IMR-90 (cell line): ENCODE measurements at regions not wholly inside any gene's neighbourhood (a gene's known extent, or its start where the extent isn't known, plus 50 kb on each side); places are given as distances from the start of the nearest gene placed in this dataset.

Experiments used
- ATAC-seq: fragments of 200-7000 bp; cut with Tn5 transposase; 2 replicates; pipeline ENCODE4 v1.9.1; 2020; ENCODE audit warnings: low read depth, mild to moderate bottlenecking, moderate library complexity
- BruUV-seq: library from RNA; stranded (reverse); fragments of 400-500 nt; replicated peaks from 2 replicates; lab custom pipeline; 2021; lab: Mats Ljungman, UMichigan
- CTCF ChIA-PET: fragments of 300-600 bp; formaldehyde crosslinking; extraction: SDS; loops from one replicate; lab custom pipeline; 2021; ENCODE audit warnings: antibody characterized with exemption; lab: Yijun Ruan, JAX
- POLR2A ChIA-PET: fragments of 300-600 bp; sonication (Branson Sonifier 250); formaldehyde crosslinking; loops from one replicate; lab custom pipeline; 2022; ENCODE audit warnings: antibody characterized with exemption; ENCODE audit not compliant: unreplicated experiment; lab: Charles Lee
- DNase-seq: peaks from one replicate; pipeline ENCODE4 v3.0.0; 2013
- H2AFZ ChIP-seq: replicated peaks from 2 replicates; pipeline ENCODE3; 2013; ENCODE audit warnings: low read length, mild to moderate bottlenecking; ENCODE audit not compliant: poor library complexity
- H2AK5ac ChIP-seq: 2 replicates; pipeline ENCODE4 v1.6.1; 2013; ENCODE audit warnings: low read depth, low read length, inconsistent platforms
- H2AK9ac ChIP-seq: replicated peaks from 2 replicates; pipeline ENCODE3; 2013; ENCODE audit warnings: mild to moderate bottlenecking, low read depth, low read length, moderate library complexity; ENCODE audit not compliant: poor library complexity
- H2BK120ac ChIP-seq: 2 replicates; pipeline ENCODE4 v1.6.1; 2013; ENCODE audit warnings: low read depth, low read length, inconsistent platforms
- H2BK15ac ChIP-seq: 3 replicates; pipeline ENCODE4 v1.6.1; 2013; ENCODE audit warnings: low read depth, low read length, inconsistent platforms
- H2BK20ac ChIP-seq: 2 replicates; pipeline ENCODE4 v1.6.1; 2013; ENCODE audit warnings: low read depth, mild to moderate bottlenecking, inconsistent platforms, low read length, moderate library complexity
- H2BK5ac ChIP-seq: 2 replicates; pipeline ENCODE4 v1.6.1; 2013; ENCODE audit warnings: mild to moderate bottlenecking, low read depth, low read length, inconsistent platforms; ENCODE audit not compliant: poor library complexity, severe bottlenecking
- H3K14ac ChIP-seq: replicated peaks from 2 replicates; pipeline ENCODE4 v1.6.1; 2013; ENCODE audit warnings: low read depth, low read length, inconsistent platforms
- H3K18ac ChIP-seq: 2 replicates; pipeline ENCODE4 v1.6.1; 2013; ENCODE audit warnings: low read depth, low read length, control low read depth
- H3K23ac ChIP-seq: 2 replicates; pipeline ENCODE4 v1.6.1; 2013; ENCODE audit warnings: low read depth, low read length, inconsistent platforms
- H3K27ac ChIP-seq: 2 replicates; pipeline ENCODE4 v1.5.1; 2013; ENCODE audit warnings: mild to moderate bottlenecking, control low read depth, low read length; ENCODE audit not compliant: insufficient read depth
- H3K27me3 ChIP-seq: 2 replicates; pipeline ENCODE4 v1.6.1; 2013; ENCODE audit warnings: low read length; ENCODE audit not compliant: control insufficient read depth, insufficient read depth
- H3K36me3 ChIP-seq: 2 replicates; pipeline ENCODE4 v1.6.1; 2013; ENCODE audit warnings: low read length, mixed read lengths; ENCODE audit not compliant: control insufficient read depth, insufficient read depth
- H3K4ac ChIP-seq: 2 replicates; pipeline ENCODE4 v1.6.1; 2013; ENCODE audit warnings: low read depth, low read length, inconsistent platforms
- H3K4me1 ChIP-seq: 2 replicates; pipeline ENCODE4 v1.6.1; 2013; ENCODE audit warnings: low read length, mixed read lengths; ENCODE audit not compliant: control insufficient read depth, insufficient read depth
- H3K4me2 ChIP-seq: 2 replicates; pipeline ENCODE4 v1.6.1; 2013; ENCODE audit warnings: low read depth, mild to moderate bottlenecking, control low read depth, low read length, moderate library complexity
- H3K4me3 ChIP-seq: 2 replicates; pipeline ENCODE4 v1.5.1; 2013; ENCODE audit warnings: low read depth, mild to moderate bottlenecking, control low read depth, low read length, moderate library complexity; ENCODE audit not compliant: insufficient read depth
- H3K56ac ChIP-seq: 2 replicates; pipeline ENCODE4 v1.6.1; 2013; ENCODE audit warnings: low read length, inconsistent platforms; ENCODE audit not compliant: insufficient read depth; ENCODE audit errors: extremely low read depth
- H3K79me1 ChIP-seq, 2 experiments: 2 replicates each; pipeline ENCODE4 v1.6.1; 2013; ENCODE audit warnings: low read length in 2 of 2, inconsistent platforms in 1 of 2, low read depth in 1 of 2
- H3K9ac ChIP-seq: 2 replicates; pipeline ENCODE4 v1.6.1; 2013; ENCODE audit warnings: low read depth, low read length, control low read depth
- H3K9me1 ChIP-seq: 2 replicates; pipeline ENCODE4 v1.6.1; 2013; ENCODE audit warnings: low read length, inconsistent platforms; ENCODE audit not compliant: insufficient read depth
- H3K9me3 ChIP-seq: 2 replicates; pipeline ENCODE4 v1.6.1; 2013; ENCODE audit warnings: low read length; ENCODE audit not compliant: control insufficient read depth, insufficient read depth
- H4K20me1 ChIP-seq: 2 replicates; pipeline ENCODE4 v1.6.1; 2013; ENCODE audit warnings: low read length, inconsistent platforms; ENCODE audit not compliant: insufficient read depth
- H4K5ac ChIP-seq: 2 replicates; pipeline ENCODE4 v1.6.1; 2013; ENCODE audit warnings: mild to moderate bottlenecking, low read depth, low read length, control low read depth
- H4K8ac ChIP-seq, 2 experiments: 2 replicates each; pipeline ENCODE4 v1.6.1; 2013; ENCODE audit warnings: low read depth in 2 of 2, low read length in 2 of 2, control low read depth in 1 of 2, inconsistent platforms in 1 of 2
- H4K91ac ChIP-seq: 2 replicates; pipeline ENCODE4 v1.6.1; 2013; ENCODE audit warnings: low read depth, low read length, inconsistent platforms; ENCODE audit not compliant: insufficient read depth
- BHLHE40 ChIP-seq: fragments of 150-350 bp; IDR thresholded peaks from 2 replicates; pipeline ENCODE4 v1.6.1; 2016; ENCODE audit warnings: mild to moderate bottlenecking, low read depth, low read length
- CHD1 ChIP-seq: IDR thresholded peaks from 2 replicates; pipeline ENCODE4 v1.6.1; 2012; ENCODE audit warnings: low read depth, low read length, improper control_type of control experiment
- CTCF ChIP-seq: conservative IDR thresholded peaks from 2 replicates; pipeline ENCODE4 v1.5.1; 2012; ENCODE audit warnings: mild to moderate bottlenecking, low read depth, low read length, improper control_type of control experiment
- ELK1 ChIP-seq: fragments of 150-350 bp; IDR thresholded peaks from 2 replicates; pipeline ENCODE4 v1.6.1; 2016; ENCODE audit warnings: low read depth, mild to moderate bottlenecking, low read length, moderate library complexity, borderline replicate concordance
- FOS ChIP-seq: fragments of 150-350 bp; IDR thresholded peaks from 2 replicates; pipeline ENCODE4 v1.6.1; 2016; ENCODE audit warnings: low read depth, low read length
- MAFK ChIP-seq: IDR thresholded peaks from 2 replicates; pipeline ENCODE4 v1.6.1; 2012; ENCODE audit warnings: low read depth, low read length, improper control_type of control experiment
- POLR2A ChIP-seq: IDR thresholded peaks from 2 replicates; pipeline ENCODE4 v1.6.1; 2012; ENCODE audit warnings: mild to moderate bottlenecking, low read depth, low read length
- RFX5 ChIP-seq: IDR thresholded peaks from 2 replicates; pipeline ENCODE4 v1.8.0; 2012; ENCODE audit warnings: low read depth, mild to moderate bottlenecking, low read length, moderate library complexity
- SMC3 ChIP-seq: fragments of 150-350 bp; IDR thresholded peaks from 2 replicates; pipeline ENCODE4 v1.6.1; 2016; ENCODE audit warnings: low read depth, mild to moderate bottlenecking, antibody characterized with exemption, low read length, moderate library complexity
- USF2 ChIP-seq: fragments of 150-350 bp; IDR thresholded peaks from 2 replicates; pipeline ENCODE4 v1.6.1; 2017; ENCODE audit warnings: mild to moderate bottlenecking, antibody characterized with exemption, low read length, low read depth
- WGBS, 2 experiments: methylation state at CpG; one replicate each; pipeline versions ENCODE4 v1.1.5 to v1.1.7; 2013; ENCODE audit warnings: missing lambda C conversion rate in 2 of 2; ENCODE audit not compliant: insufficient read length in 1 of 2; ENCODE audit errors: extremely low coverage in 2 of 2; 5-methylcytosine and 5-hydroxymethylcytosine counted together
- dilution Hi-C: fragments of 300-500 bp; cut with HindIII; formaldehyde crosslinking; loops from one replicate; pipeline ENCODE4 v1.14.3; 2018; ENCODE audit warnings: low sequenced_read_pairs; ENCODE audit not compliant: unreplicated experiment
- in situ Hi-C: fragments of 300-500 bp; cut with MboI; formaldehyde crosslinking; loops from 3 replicates; pipeline ENCODE4 v1.14.3; 2019; ENCODE audit warnings: low sequenced_read_pairs, inconsistent platforms, mixed read lengths
- intact Hi-C: fragments of 100-400 bp; cut with micrococcal nuclease; formaldehyde crosslinking; loops from 2 replicates; pipeline ENCODE4 v1.10.0; 2022

GRCh38 chr2:144300632-144301031, 219.3 kb downstream of the ZEB2 start:
- Histone ChIP-seq H2AFZ (no peak overlapping the region), H3K9ac (no peak overlapping the region), H3K36me3 (no peaks in the 10 kb centered on the region), H2BK15ac (no peak overlapping the region), H4K20me1 (no peaks in the 10 kb centered on the region; the same call in 1 of the 2 replicates), H3K4me1 (no peaks in the 10 kb centered on the region), H3K4me2 (no peak overlapping the region), H2AK5ac (no peak overlapping the region), H4K8ac (no peak overlapping the region), H3K79me1 (peaks cover 0 to 6% of the 10 kb centered on the region in 2 experiments; a peak in 2 of 4 replicates), H3K56ac (no peak overlapping the region), H3K4ac (no peak overlapping the region), H2AK9ac (no peak overlapping the region), H3K9me1 (no peaks in the 10 kb centered on the region), H4K91ac (no peak overlapping the region), H3K14ac (no peak overlapping the region), H4K5ac (no peak overlapping the region), H2BK120ac (no peak overlapping the region), H3K23ac (no peak overlapping the region), H3K9me3 (no peaks in the 10 kb centered on the region), H3K27ac (no peak overlapping the region), H2BK5ac (no peak overlapping the region), H2BK20ac (no peak overlapping the region), H3K27me3 (no peaks in the 10 kb centered on the region), H3K18ac (no peak overlapping the region), H3K4me3 (no peak overlapping the region)
- in situ Hi-C loops (no loop called here), intact Hi-C loops (no loop called here), dilution Hi-C loops (no loop called here)
- WGBS, 2 experiments = no CpG with 5 or more reads among the region's 2 CpGs
- DNase-seq (no peak), ATAC-seq (no peak)
- BruUV-seq = no TSS peak
- TF ChIP-seq POLR2A = no peak
- TF ChIP-seq USF2 = no peak
- TF ChIP-seq SMC3 = no peak
- TF ChIP-seq MAFK = no peak
- TF ChIP-seq BHLHE40 = no peak
- TF ChIP-seq CHD1 = no peak
- no peak for TF ChIP-seq FOS
- TF ChIP-seq ELK1 = no peak
- no peak for TF ChIP-seq RFX5
- TF ChIP-seq CTCF = no peak
- POLR2A ChIA-PET = interaction anchor here (0.6 kb wide), 2 partner anchors 13 to 92 kb away, joined by 4 read pairs; no protein-coding TSS in a partner anchor
- CTCF ChIA-PET = interaction anchor here (1.2 kb wide), 1 partner anchor 9 kb away, joined by 4 read pairs; no protein-coding TSS in a partner anchor
